H1 (cell line): ENCODE measurements at regions not wholly inside any gene's neighbourhood (a gene's known extent, or its start where the extent isn't known, plus 50 kb on each side); places are given as distances from the start of the nearest gene placed in this dataset.
A peak's percentile ranks its signal among the peaks of the same experiment; 100 is the strongest.

Experiments used
- CTCF ChIA-PET: fragments of 300-600 bp; sonication (Branson Sonifier 250); formaldehyde crosslinking; loops from one replicate; lab custom pipeline; 2021; ENCODE audit not compliant: partially characterized antibody; lab: Charles Lee
- POLR2A ChIA-PET: fragments of 300-600 bp; sonication (Branson Sonifier 250); formaldehyde crosslinking; loops from one replicate; lab custom pipeline; 2021; ENCODE audit warnings: inconsistent platforms; ENCODE audit not compliant: partially characterized antibody; lab: Charles Lee
- DNase-seq, 2 experiments: peaks; one replicate each; pipeline versions ENCODE4 v3.0.0 to v3.0.0-alpha.2; 2010 to 2022; ENCODE audit warnings: low spot score in 2 of 2, low read depth in 1 of 2, mixed read lengths in 1 of 2
- FAIRE-seq: peaks from 2 replicates; lab custom pipeline; 2011; peaks lifted over from hg19 to GRCh38; lab: Jason Lieb, UNC
- H2AFZ ChIP-seq: 2 replicates; pipeline ENCODE4 v1.8.1; 2012; ENCODE audit warnings: low read length, inconsistent platforms
- H2AK5ac ChIP-seq: 2 replicates; pipeline ENCODE4 v1.6.1; 2013; ENCODE audit warnings: low read depth, low read length
- H2BK120ac ChIP-seq: replicated peaks from 2 replicates; pipeline ENCODE3; 2013; ENCODE audit warnings: low read depth, low read length, inconsistent platforms
- H2BK12ac ChIP-seq: 2 replicates; pipeline ENCODE4 v1.6.1; 2013; ENCODE audit warnings: low read depth, low read length
- H2BK15ac ChIP-seq: 2 replicates; pipeline ENCODE4 v1.6.1; 2013; ENCODE audit warnings: low read length
- H2BK20ac ChIP-seq: 2 replicates; pipeline ENCODE4 v1.6.1; 2013; ENCODE audit warnings: low read length
- H2BK5ac ChIP-seq: 2 replicates; pipeline ENCODE4 v1.6.1; 2013; ENCODE audit warnings: low read depth, low read length
- H3K14ac ChIP-seq: 2 replicates; pipeline ENCODE4 v1.6.1; 2013; ENCODE audit warnings: inconsistent platforms; ENCODE audit not compliant: insufficient read length
- H3K18ac ChIP-seq: 2 replicates; pipeline ENCODE4 v1.6.1; 2013; ENCODE audit warnings: low read length; ENCODE audit errors: extremely low read depth
- H3K23ac ChIP-seq: 2 replicates; pipeline ENCODE4 v1.6.1; 2013; ENCODE audit warnings: inconsistent platforms; ENCODE audit not compliant: insufficient read length
- H3K23me2 ChIP-seq: 2 replicates; pipeline ENCODE4 v1.6.1; 2013; ENCODE audit warnings: low read depth, low read length
- H3K27ac ChIP-seq: 2 replicates; pipeline ENCODE4 v1.6.1; 2011; ENCODE audit warnings: low read depth, low read length, inconsistent platforms
- H3K27me3 ChIP-seq, 4 experiments: replicated peaks in 1 of 4; 1 replicate in 1 of 4; 2 replicates in 3 of 4; pipeline versions ENCODE4 v1.6.1 to v1.8.1; 2011 to 2013; ENCODE audit warnings: low read length in 3 of 4, mild to moderate bottlenecking in 3 of 4, inconsistent platforms in 2 of 4, mixed read lengths in 2 of 4, moderate library complexity in 1 of 4; ENCODE audit not compliant: control insufficient read depth in 3 of 4, insufficient read depth in 3 of 4; ENCODE audit errors: extremely low read depth in 1 of 4
- H3K36me3 ChIP-seq, 4 experiments: 2 replicates each; pipeline versions ENCODE4 v1.6.1 to v1.8.1; 2011 to 2013; ENCODE audit warnings: mild to moderate bottlenecking in 4 of 4, low read length in 3 of 4, moderate library complexity in 2 of 4, control low read depth in 1 of 4, inconsistent platforms in 1 of 4; ENCODE audit not compliant: insufficient read depth in 4 of 4, control insufficient read depth in 2 of 4
- H3K4ac ChIP-seq: replicated peaks from 2 replicates; pipeline ENCODE3; 2013; ENCODE audit warnings: low read length, low read depth, mixed read lengths, inconsistent platforms; ENCODE audit not compliant: insufficient read length
- H3K4me1 ChIP-seq, 4 experiments: replicated peaks in 1 of 4; 1 replicate in 1 of 4; 2 replicates in 3 of 4; pipeline versions ENCODE4 v1.6.1 to v1.8.1; 2011 to 2013; ENCODE audit warnings: low read length in 3 of 4, inconsistent platforms in 2 of 4, mixed read lengths in 1 of 4; ENCODE audit not compliant: insufficient read depth in 4 of 4, control insufficient read depth in 3 of 4
- H3K4me2 ChIP-seq, 2 experiments: 2 replicates each; pipeline versions ENCODE4 v1.6.1 to v1.8.1; 2011 to 2013; ENCODE audit warnings: low read depth in 2 of 2, low read length in 2 of 2, control low read depth in 1 of 2, inconsistent platforms in 1 of 2, mild to moderate bottlenecking in 1 of 2; ENCODE audit not compliant: insufficient read depth in 1 of 2
- H3K4me3 ChIP-seq, 4 experiments: fragments of 200-600, 300-600 bp in 1 of 4; sonication (generic), shearing (Covaris generic), sonication (Bioruptor Twin) in 1 of 4; 2 replicates each; pipeline versions ENCODE4 v1.5.1 to v1.8.1; 2011 to 2016; ENCODE audit warnings: low read length in 4 of 4, low read depth in 3 of 4, control low read depth in 2 of 4, inconsistent platforms in 2 of 4, mild to moderate bottlenecking in 2 of 4, mixed read lengths in 1 of 4, moderate library complexity in 1 of 4; ENCODE audit not compliant: insufficient read depth in 2 of 4; ENCODE audit errors: extremely low read depth in 1 of 4
- H3K56ac ChIP-seq: replicated peaks from 2 replicates; pipeline ENCODE3; 2013; ENCODE audit warnings: low read depth, mild to moderate bottlenecking, mixed read lengths, low read length, inconsistent platforms; ENCODE audit not compliant: insufficient read length
- H3K79me1 ChIP-seq: 2 replicates; pipeline ENCODE4 v1.6.1; 2013; ENCODE audit warnings: low read depth, low read length, control low read depth
- H3K79me2 ChIP-seq, 2 experiments: 2 replicates each; pipeline versions ENCODE4 v1.6.1 to v1.8.1; 2012 to 2013; ENCODE audit warnings: low read length in 2 of 2, mild to moderate bottlenecking in 2 of 2, inconsistent platforms in 1 of 2; ENCODE audit not compliant: insufficient read depth in 2 of 2, control insufficient read depth in 1 of 2
- H3K9ac ChIP-seq, 4 experiments: replicated peaks in 1 of 4; 1 replicate in 1 of 4; 2 replicates in 3 of 4; pipeline versions ENCODE4 v1.6.1 to v1.8.1; 2011 to 2013; ENCODE audit warnings: low read depth in 3 of 4, low read length in 3 of 4, control low read depth in 2 of 4, mild to moderate bottlenecking in 2 of 4, moderate library complexity in 2 of 4, inconsistent platforms in 1 of 4; ENCODE audit errors: extremely low read depth in 1 of 4
- H3K9me3 ChIP-seq, 2 experiments: 2 replicates each; pipeline versions ENCODE4 v1.6.1 to v1.8.1; 2012 to 2013; ENCODE audit warnings: mild to moderate bottlenecking in 2 of 2, moderate library complexity in 2 of 2, control low read depth in 1 of 2, inconsistent platforms in 1 of 2, low read depth in 1 of 2, low read length in 1 of 2, mixed read lengths in 1 of 2; ENCODE audit not compliant: insufficient read depth in 2 of 2
- H4K20me1 ChIP-seq, 2 experiments: replicated peaks in 1 of 2; 2 replicates each; pipeline versions ENCODE3 to v1.8.1; 2011 to 2013; ENCODE audit warnings: inconsistent platforms in 2 of 2, low read length in 2 of 2, mild to moderate bottlenecking in 1 of 2; ENCODE audit not compliant: insufficient read depth in 2 of 2, control insufficient read depth in 1 of 2
- H4K5ac ChIP-seq: 2 replicates; pipeline ENCODE4 v1.6.1; 2013; ENCODE audit warnings: low read length, low read depth, mixed read lengths, inconsistent platforms; ENCODE audit not compliant: insufficient read length
- H4K8ac ChIP-seq: 2 replicates; pipeline ENCODE4 v1.8.0; 2013; ENCODE audit warnings: mild to moderate bottlenecking, moderate library complexity, low read length, inconsistent platforms; ENCODE audit not compliant: insufficient read depth; ENCODE audit errors: extremely low read depth
- H4K91ac ChIP-seq: replicated peaks from 2 replicates; pipeline ENCODE3; 2013; ENCODE audit warnings: low read length, mixed read lengths, inconsistent platforms; ENCODE audit not compliant: insufficient read length
- SRF ChIP-seq: IDR thresholded peaks from 2 replicates; pipeline ENCODE4 v1.6.1; 2011; ENCODE audit warnings: mild to moderate bottlenecking, low read depth, low read length, moderate library complexity
- YY1 ChIP-seq: IDR thresholded peaks from 2 replicates; pipeline ENCODE4 v1.6.1; 2011; ENCODE audit warnings: low read depth, mild to moderate bottlenecking, low read length
- WGBS, 2 experiments: shearing (Covaris generic) in 1 of 2; methylation state at CpG; one replicate each; pipeline versions ENCODE4 v1.1.6 to v1.1.7; 2013 to 2015; ENCODE audit warnings: low lambda C conversion rate in 2 of 2, mixed read lengths in 2 of 2, inconsistent platforms in 1 of 2, low coverage in 1 of 2, missing lambda C conversion rate in 1 of 2; ENCODE audit not compliant: insufficient replicate concordance in 2 of 2, insufficient coverage in 1 of 2, insufficient read length in 1 of 2; ENCODE audit errors: extremely low coverage in 1 of 2, missing lambda C conversion rate in 1 of 2; 5-methylcytosine and 5-hydroxymethylcytosine counted together

GRCh38 chr6:14640631-14641030 lies 523.1 kb downstream of the CD83 start:
- peak overlapping the region in 1 of 4 experiments; percentile 16; a peak in 1 of 8 replicates for H3K4me3 ChIP-seq
- peak overlapping the region; percentile 90 for H2BK20ac ChIP-seq
- peaks cover 16 to 28% (median 25%) of the 10 kb centered on the region in 4 experiments for H3K4me1 ChIP-seq
- peak overlapping the region; percentile 89 for H2BK5ac ChIP-seq
- CTCF ChIA-PET: interaction anchor here (0.6 to 1.4 kb wide), 8 partner anchors 10 to 241 kb away, joined by 3 to 5 read pairs (median 3); no protein-coding TSS in a partner anchor
- peak overlapping the region; percentile 26 for H4K91ac ChIP-seq
- H2AK5ac ChIP-seq: peak overlapping the region; percentile 8; the same call in 1 of the 2 replicates
- peak overlapping the region; percentile 33 for H3K4ac ChIP-seq
- no peak overlapping the region for H4K8ac ChIP-seq
- WGBS, 2 experiments: 51% methylated on average over 2 of the region's 2 CpGs; no CpG with 5 or more reads in 1 of the 2 experiments
- H3K14ac ChIP-seq: no peak overlapping the region
- 0 out of 2 replicates have a peak overlapping the region, but pooled peaks have one; percentile 9 for H3K27ac ChIP-seq
- H4K20me1 ChIP-seq: no peaks in the 10 kb centered on the region
- peak overlapping the region; percentile 13 for H2BK120ac ChIP-seq
- no peaks in the 10 kb centered on the region for H3K79me2 ChIP-seq
- H2AFZ ChIP-seq: no peak overlapping the region
- no peak for FAIRE-seq
- 0 out of 2 replicates have a peak overlapping the region, but pooled peaks have one; percentile 14 for H3K18ac ChIP-seq
- H3K27me3 ChIP-seq: peaks cover 0 to 2% (median 0%) of the 10 kb centered on the region in 4 experiments; a peak in 1 of 7 replicates
- H3K79me1 ChIP-seq: no peaks in the 10 kb centered on the region; the same call in 1 of the 2 replicates
- H2BK12ac ChIP-seq: peak overlapping the region; percentile 1; the same call in 1 of the 2 replicates
- POLR2A ChIA-PET: interaction anchor here (1.5 kb wide), 1 partner anchor 14 kb away, joined by 5 read pairs; no protein-coding TSS in a partner anchor
- H4K5ac ChIP-seq: no peak overlapping the region
- DNase-seq: no peak
- no peak overlapping the region for H3K23ac ChIP-seq
- peak overlapping the region; percentile 51 to 66; a peak in 3 of 4 replicates for H3K4me2 ChIP-seq
- H3K56ac ChIP-seq: no peak overlapping the region
- TF ChIP-seq SRF (no peak), YY1 (0 out of 2 replicates have a peak, but pooled peaks have one; percentile 4)
- TF ChIP-seq, all 59 proteins: peak for 1
- Histone ChIP-seq H3K9ac (no peak overlapping the region), H3K23me2 (peaks cover 2% of the 10 kb centered on the region; the same call in 1 of the 2 replicates), H3K9me3 (no peaks in the 10 kb centered on the region), H3K36me3 (no peaks in the 10 kb centered on the region), H2BK15ac (no peak overlapping the region)
